Karpas-422 (cell line): ENCODE measurements at regions not wholly inside any gene's neighbourhood (a gene's known extent, or its start where the extent isn't known, plus 50 kb on each side); places are given as distances from the start of the nearest gene placed in this dataset.
"Not testable (repeated sequence)": the region's sequence is repeated elsewhere in the genome, so short reads cannot be mapped to it uniquely, and the experiment has no call there.

Source experiments
- DNase-seq: peaks from one replicate; pipeline ENCODE4 v3.0.0-alpha.2; 2015
- H2AFZ ChIP-seq: fragments of 200-600 bp; sonication (generic); 2 replicates; pipeline ENCODE4 v1.6.1; 2014; ENCODE audit warnings: antibody characterized with exemption, low read length, mixed read lengths
- H3K27ac ChIP-seq: fragments of 200-600 bp; sonication (generic); 2 replicates; pipeline ENCODE4 v1.5.1; 2014; ENCODE audit warnings: mild to moderate bottlenecking, low read length, moderate library complexity
- H3K27me3 ChIP-seq: fragments of 200-600 bp; sonication (generic); 2 replicates; pipeline ENCODE4 v1.6.1; 2014; ENCODE audit warnings: low read length, mixed read lengths
- H3K36me3 ChIP-seq: fragments of 200-600 bp; sonication (generic); 2 replicates; pipeline ENCODE4 v1.6.1; 2014; ENCODE audit warnings: low read length, mixed read lengths; ENCODE audit not compliant: insufficient read depth
- H3K4me1 ChIP-seq: fragments of 200-600 bp; sonication (generic); 2 replicates; pipeline ENCODE4 v1.6.1; 2014; ENCODE audit warnings: mild to moderate bottlenecking, low read length, mixed read lengths
- H3K4me2 ChIP-seq: fragments of 200-600 bp; sonication (generic); 2 replicates; pipeline ENCODE4 v1.6.1; 2014; ENCODE audit warnings: low read length, low read depth, mild to moderate bottlenecking; ENCODE audit not compliant: poor library complexity, severe bottlenecking
- H3K4me3 ChIP-seq: fragments of 200-600 bp; sonication (generic); 2 replicates; pipeline ENCODE4 v1.5.1; 2014; ENCODE audit warnings: mild to moderate bottlenecking, antibody characterized with exemption, low read length, mixed read lengths
- H3K79me2 ChIP-seq: fragments of 200-600 bp; sonication (generic); 2 replicates; pipeline ENCODE4 v1.6.1; 2014; ENCODE audit warnings: mild to moderate bottlenecking, low read length, mixed read lengths
- H3K9ac ChIP-seq: fragments of 200-600 bp; sonication (generic); 2 replicates; pipeline ENCODE4 v1.6.0; 2014; ENCODE audit warnings: low read length
- H3K9me2 ChIP-seq: fragments of 200-600 bp; sonication (generic), shearing (Covaris generic); replicated peaks from 2 replicates; pipeline ENCODE4 v1.6.0; 2014; ENCODE audit warnings: mild to moderate bottlenecking, low read length, moderate library complexity; ENCODE audit not compliant: insufficient read depth
- H3K9me3 ChIP-seq: fragments of 300-700, 200-600 bp; sonication (generic); 2 replicates; pipeline ENCODE4 v1.6.1; 2014; ENCODE audit warnings: low read length, mixed read lengths
- H4K20me1 ChIP-seq: fragments of 200-600 bp; sonication (generic); 2 replicates; pipeline ENCODE4 v1.6.1; 2014; ENCODE audit warnings: mild to moderate bottlenecking, antibody characterized with exemption, low read length, low read depth; ENCODE audit not compliant: insufficient read depth

DNA sequence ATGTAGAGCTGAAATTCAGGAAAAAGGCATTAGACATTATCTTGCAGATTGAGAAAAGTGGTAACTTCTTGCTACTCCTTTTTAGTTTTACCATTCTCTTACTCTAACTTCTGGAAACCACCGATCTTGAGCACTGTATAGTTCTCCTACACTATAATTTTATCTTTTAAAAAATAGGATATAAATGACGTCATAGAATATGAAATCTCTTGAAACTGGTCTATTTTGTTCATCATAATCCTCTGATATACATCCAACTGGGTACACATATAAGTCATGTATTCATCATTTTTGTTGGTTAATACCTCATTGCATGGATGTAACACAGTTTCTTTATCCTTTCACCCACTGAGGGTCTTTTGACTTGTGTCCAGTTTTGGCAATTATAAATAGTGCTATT is 629.9 kb upstream of the PRR20A start:
- no peak overlapping the region for H3K27ac ChIP-seq
- no peak overlapping the region for H3K4me3 ChIP-seq
- H3K9me3 ChIP-seq, result peaks cover 46% of the 10 kb centered on the region
- no peak overlapping the region for H3K4me2 ChIP-seq
- H3K27me3 ChIP-seq, result no peaks in the 10 kb centered on the region
- no peaks in the 10 kb centered on the region for H3K4me1 ChIP-seq
- no peak overlapping the region for H3K9ac ChIP-seq
- H3K79me2 ChIP-seq, result no peaks in the 10 kb centered on the region
- no peak overlapping the region for H2AFZ ChIP-seq
- H3K36me3 ChIP-seq, result no peaks in the 10 kb centered on the region
- no peaks in the 10 kb centered on the region for H4K20me1 ChIP-seq
- no peak for DNase-seq
- H3K9me2 ChIP-seq, result no peaks in the 10 kb centered on the region

DNA sequence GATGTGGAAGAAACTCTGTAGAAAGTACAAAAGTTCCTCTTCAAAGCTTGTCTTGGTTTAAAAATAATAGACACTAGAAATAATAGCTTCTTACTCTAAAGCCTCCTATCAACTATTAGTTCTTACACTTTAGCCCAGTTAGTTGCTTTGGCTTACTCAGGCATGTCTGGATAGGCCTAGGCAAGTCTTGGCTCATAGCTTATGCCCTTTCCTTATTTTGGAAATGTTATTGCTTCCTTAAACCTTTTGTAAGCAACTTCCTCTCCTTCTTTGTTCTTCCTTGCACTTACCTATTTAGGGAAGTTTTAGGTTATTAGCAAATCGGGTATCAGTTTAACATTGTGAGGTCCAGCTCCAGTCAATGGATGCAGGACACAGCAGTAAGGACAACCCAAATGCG is 628.4 kb upstream of the PRR20A start:
- H3K36me3 ChIP-seq, H4K20me1 ChIP-seq, DNase-seq, H2AFZ ChIP-seq, H3K9me2 ChIP-seq, H3K4me1 ChIP-seq, H3K4me3 ChIP-seq, H3K4me2 ChIP-seq, H3K27ac ChIP-seq, H3K27me3 ChIP-seq, H3K79me2 ChIP-seq, H3K9ac ChIP-seq: not testable (repeated sequence)
- H3K9me3 ChIP-seq, result peaks cover 45% of the 10 kb centered on the region

DNA sequence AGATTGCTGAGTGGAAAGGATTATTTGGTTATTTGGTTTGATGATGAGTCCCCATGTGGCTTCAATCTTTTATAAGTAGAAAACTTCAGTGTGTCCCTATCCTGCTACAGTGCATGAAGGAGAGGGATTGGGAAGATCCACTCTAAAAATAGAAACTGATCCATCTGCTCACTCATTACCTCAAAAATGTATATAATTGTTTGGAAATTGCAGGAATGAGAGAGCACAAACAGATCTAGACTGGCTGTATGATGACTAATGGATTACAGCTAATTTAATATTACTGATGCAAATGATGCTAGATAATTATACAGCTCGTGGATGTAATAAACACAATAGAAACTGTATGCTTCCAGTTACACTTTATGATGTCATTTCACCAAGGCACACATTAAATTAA is 625.3 kb upstream of the PRR20A start:
- no peak overlapping the region for H3K4me2 ChIP-seq
- no peaks in the 10 kb centered on the region for H3K79me2 ChIP-seq
- H4K20me1 ChIP-seq, result no peaks in the 10 kb centered on the region
- H3K9me3 ChIP-seq, result peaks cover 35% of the 10 kb centered on the region
- H3K27ac ChIP-seq, result no peak overlapping the region
- H3K27me3 ChIP-seq, result no peaks in the 10 kb centered on the region
- no peak overlapping the region for H3K4me3 ChIP-seq
- no peak overlapping the region for H3K9ac ChIP-seq
- H3K9me2 ChIP-seq, result no peaks in the 10 kb centered on the region
- no peak overlapping the region for H2AFZ ChIP-seq
- H3K4me1 ChIP-seq, result no peaks in the 10 kb centered on the region
- DNase-seq, result no peak
- no peaks in the 10 kb centered on the region for H3K36me3 ChIP-seq

DNA sequence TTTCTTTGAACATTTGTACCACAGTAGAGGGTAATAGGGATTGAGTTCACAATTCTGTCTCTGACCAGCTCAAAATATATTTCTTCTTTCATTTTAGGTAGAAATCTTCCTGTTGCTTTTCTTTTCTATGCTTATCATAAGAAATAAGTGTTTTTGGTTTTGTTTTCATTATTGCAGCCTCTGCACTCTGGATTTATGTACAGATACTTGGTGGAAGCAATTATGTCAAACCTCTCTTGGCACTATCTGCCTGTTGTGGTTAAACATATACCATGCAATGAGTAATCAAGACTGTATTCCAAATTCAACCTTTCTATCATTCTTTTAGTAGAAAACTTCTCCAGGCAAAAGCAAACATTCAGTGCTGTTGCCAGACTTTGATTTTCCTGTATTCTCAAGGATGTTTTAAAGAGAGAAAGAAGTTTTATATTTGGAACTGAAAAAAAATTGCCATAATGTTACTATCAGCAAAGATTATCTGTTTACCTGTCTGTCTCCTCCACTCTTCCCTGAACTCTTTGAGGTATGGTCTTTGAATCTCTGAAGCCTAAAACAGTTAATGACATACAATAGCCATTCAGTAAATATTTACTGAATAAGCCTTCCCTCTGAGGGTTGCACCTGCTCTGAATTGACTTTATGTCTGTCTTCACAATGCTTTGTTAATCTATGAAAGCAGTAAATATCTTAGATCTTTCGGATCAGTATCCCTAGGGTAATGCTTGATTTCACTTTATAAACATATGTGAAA is 612.5 kb upstream of the PRR20A start:
- Histone ChIP-seq H4K20me1 (no peaks in the 10 kb centered on the region), H3K36me3 (no peaks in the 10 kb centered on the region), H2AFZ (no peak overlapping the region), H3K4me2 (no peak overlapping the region), H3K9ac (no peak overlapping the region), H3K4me3 (no peak overlapping the region), H3K27me3 (no peaks in the 10 kb centered on the region), H3K9me2 (no peaks in the 10 kb centered on the region), H3K9me3 (peaks cover 19% of the 10 kb centered on the region), H3K4me1 (no peaks in the 10 kb centered on the region), H3K27ac (no peak overlapping the region), H3K79me2 (no peaks in the 10 kb centered on the region)
- DNase-seq, result no peak

DNA sequence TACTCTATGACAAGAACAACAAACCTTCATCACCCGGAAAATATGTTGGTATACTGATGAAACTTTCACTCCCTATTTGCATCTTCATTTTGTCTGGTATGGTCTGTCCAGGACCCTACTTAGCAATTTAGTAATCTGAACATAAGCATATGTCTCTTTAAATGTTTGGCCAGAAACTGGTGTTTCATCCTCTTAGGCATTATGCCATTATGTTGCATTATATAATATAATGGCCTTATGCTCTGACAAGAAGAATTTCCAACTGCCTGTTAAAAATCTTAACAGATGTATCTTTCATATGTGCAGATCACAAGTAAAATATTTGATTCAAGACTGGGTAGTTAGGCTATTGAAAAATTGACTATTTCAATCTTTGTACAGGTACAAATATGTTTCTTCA is 610.6 kb upstream of the PRR20A start:
- H3K27me3 ChIP-seq, result no peaks in the 10 kb centered on the region
- no peaks in the 10 kb centered on the region for H3K36me3 ChIP-seq
- no peak overlapping the region for H2AFZ ChIP-seq
- H3K4me2 ChIP-seq, result no peak overlapping the region
- H3K9ac ChIP-seq, result no peak overlapping the region
- no peaks in the 10 kb centered on the region for H4K20me1 ChIP-seq
- peaks cover 14% of the 10 kb centered on the region for H3K9me3 ChIP-seq
- H3K27ac ChIP-seq, result no peak overlapping the region
- no peak for DNase-seq
- H3K4me1 ChIP-seq, result no peaks in the 10 kb centered on the region
- no peak overlapping the region for H3K4me3 ChIP-seq
- no peaks in the 10 kb centered on the region for H3K79me2 ChIP-seq
- H3K9me2 ChIP-seq, result no peaks in the 10 kb centered on the region

DNA sequence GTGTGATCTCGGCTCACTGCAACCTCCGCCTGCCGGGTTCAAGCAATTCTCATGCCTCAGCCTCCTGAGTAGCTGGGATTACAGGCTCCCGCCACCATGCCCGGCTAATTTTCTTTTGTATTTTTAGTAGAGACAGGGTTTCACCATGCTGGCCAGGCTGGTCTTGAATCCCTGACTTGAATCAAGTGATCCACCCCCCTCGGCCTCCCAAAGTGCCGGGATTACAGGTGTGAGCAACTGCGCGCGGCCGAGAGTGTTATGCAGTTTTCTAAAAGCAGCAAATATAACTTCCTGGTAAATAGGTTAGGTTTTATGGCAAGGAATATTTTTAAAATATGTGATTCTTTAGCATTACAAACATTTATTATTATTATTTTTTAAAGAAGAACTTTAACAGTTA is 592.8 kb upstream of the PRR20A start:
- not testable (repeated sequence) for H4K20me1 ChIP-seq, H3K4me2 ChIP-seq, H3K79me2 ChIP-seq, H3K4me1 ChIP-seq, H3K36me3 ChIP-seq, H3K9me2 ChIP-seq, H3K9ac ChIP-seq, DNase-seq, H3K27me3 ChIP-seq, H3K4me3 ChIP-seq, H2AFZ ChIP-seq, H3K27ac ChIP-seq
- H3K9me3 ChIP-seq, result peaks cover 33% of the 10 kb centered on the region

DNA sequence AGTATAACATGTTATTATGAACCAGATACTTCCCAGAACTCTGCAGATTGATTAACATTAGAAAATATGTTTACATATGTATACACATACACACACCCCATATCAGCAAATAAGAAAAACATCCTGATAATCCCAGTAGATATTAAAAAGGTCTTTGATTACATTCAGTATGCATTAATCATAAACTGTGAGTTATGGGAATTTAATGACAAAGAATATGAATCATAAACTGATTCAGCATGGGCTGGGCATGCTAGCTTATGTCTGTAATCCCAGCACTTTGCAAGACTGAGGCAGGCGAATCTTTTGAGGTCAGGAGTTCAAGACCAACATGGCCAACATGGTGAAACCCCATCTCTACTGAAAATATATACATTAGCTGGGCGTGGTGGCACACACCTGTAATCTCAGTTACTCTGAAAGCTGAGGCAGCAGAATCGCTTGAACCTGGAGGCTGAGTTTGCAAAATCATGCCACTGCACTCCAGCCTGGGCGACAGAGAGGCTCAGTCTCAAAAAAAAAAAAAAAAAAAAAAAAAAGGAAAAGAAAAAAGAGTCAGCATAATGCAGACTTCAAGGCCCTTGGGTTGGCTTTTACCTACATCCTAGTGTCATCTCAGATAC is 581.9 kb upstream of the PRR20A start:
- Histone ChIP-seq H3K4me3 (no peak overlapping the region), H2AFZ (no peak overlapping the region), H3K9me3 (peaks cover 20% of the 10 kb centered on the region)

DNA sequence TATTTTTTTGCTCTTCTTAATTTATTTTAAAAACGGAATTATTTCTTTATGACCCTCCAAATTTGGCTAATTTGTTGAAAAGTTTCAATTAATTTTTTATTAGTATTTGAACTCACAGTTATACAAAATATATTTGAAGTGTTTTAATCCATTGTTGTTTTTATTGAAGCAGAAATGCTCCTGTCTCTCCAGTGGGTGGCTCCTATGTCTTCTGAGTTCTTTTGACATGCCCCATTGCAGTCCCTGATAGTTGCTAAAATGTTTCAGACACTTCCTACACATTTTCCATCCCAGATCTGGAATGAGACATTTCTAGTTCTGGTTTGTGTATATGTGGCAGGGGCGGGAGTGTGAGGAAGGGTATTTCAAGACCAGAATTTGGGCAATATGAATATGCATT is 579.4 kb upstream of the PRR20A start:
- H3K27ac ChIP-seq, result no peak overlapping the region
- no peak for DNase-seq
- H3K9me2 ChIP-seq, result no peaks in the 10 kb centered on the region
- no peak overlapping the region for H3K4me3 ChIP-seq
- peaks cover 24% of the 10 kb centered on the region for H3K9me3 ChIP-seq
- no peak overlapping the region for H2AFZ ChIP-seq
- no peak overlapping the region for H3K4me2 ChIP-seq
- no peaks in the 10 kb centered on the region for H3K27me3 ChIP-seq
- H3K4me1 ChIP-seq, result no peaks in the 10 kb centered on the region
- no peaks in the 10 kb centered on the region for H3K36me3 ChIP-seq
- no peaks in the 10 kb centered on the region for H3K79me2 ChIP-seq
- no peaks in the 10 kb centered on the region for H4K20me1 ChIP-seq
- no peak overlapping the region for H3K9ac ChIP-seq

More for the DNA sequence above, 581.9 kb upstream of the PRR20A start:
- Histone ChIP-seq H3K9me2 (no peaks in the 10 kb centered on the region), H3K36me3 (no peaks in the 10 kb centered on the region), H3K27me3 (no peaks in the 10 kb centered on the region), H3K4me1 (no peaks in the 10 kb centered on the region), H3K9ac (no peak overlapping the region), H4K20me1 (no peaks in the 10 kb centered on the region), H3K27ac (no peak overlapping the region), H3K4me2 (no peak overlapping the region), H3K79me2 (no peaks in the 10 kb centered on the region)
- DNase-seq, result no peak
